CD4-positive, alpha-beta T cell treated with Interleukin-21 for 1 hour (primary cell): ENCODE measurements at regions not wholly inside any gene's neighbourhood (a gene's known extent, or its start where the extent isn't known, plus 50 kb on each side); places are given as distances from the start of the nearest gene placed in this dataset.
A peak's percentile ranks its signal among the peaks of the same experiment; 100 is the strongest.
"Not testable (repeated sequence)": the region's sequence is repeated elsewhere in the genome, so short reads cannot be mapped to it uniquely, and the experiment has no call there.

Experiments used
- DNase-seq: peaks from one replicate; pipeline ENCODE4 v3.0.0-alpha.2; 2020

GRCh38 chr5:54820346-54821134, 164.9 kb downstream of the ESM1 start:
- DNase-seq = no peak

GRCh38 chr5:54807421-54807820, 178.0 kb downstream of the ESM1 start:
- no peak for DNase-seq

GRCh38 chr5:54804521-54804920, 180.9 kb downstream of the ESM1 start:
- DNase-seq = no peak

- DNase-seq = no peak
Observed at GRCh38 chr5:54804086-54804485, 181.3 kb downstream of the ESM1 start.

GRCh38 chr5:54803471-54804011, 181.9 kb downstream of the ESM1 start:
- no peak for DNase-seq

- no peak for DNase-seq
Observed at GRCh38 chr5:54799645-54800044, 185.7 kb downstream of the ESM1 start.

- no peak for DNase-seq
Observed at GRCh38 chr5:54795777-54796176, 189.6 kb downstream of the ESM1 start.

- no peak for DNase-seq
Observed at GRCh38 chr5:54795284-54795683, 190.1 kb downstream of the ESM1 start.

GRCh38 chr5:54794135-54794975, 191.0 kb downstream of the ESM1 start:
- no peak for DNase-seq

- no peak for DNase-seq
Observed at GRCh38 chr5:54793468-54794134, 191.8 kb downstream of the ESM1 start.

- no peak for DNase-seq
Observed at GRCh38 chr5:54792611-54793404, 192.6 kb downstream of the ESM1 start.

- DNase-seq = not testable (repeated sequence)
Observed at GRCh38 chr5:54787910-54788309, 197.5 kb downstream of the ESM1 start.

- DNase-seq = peak; percentile 19
Observed at GRCh38 chr5:54785729-54786591, 199.4 kb downstream of the ESM1 start.

- DNase-seq = no peak
Observed at GRCh38 chr5:54778783-54779182, 206.6 kb downstream of the ESM1 start.

GRCh38 chr5:54775645-54776044, 209.7 kb downstream of the ESM1 start:
- no peak for DNase-seq

- DNase-seq = peak; percentile 25
Observed at GRCh38 chr5:54774281-54775170, 210.9 kb downstream of the ESM1 start.

GRCh38 chr5:54772684-54773083, 212.7 kb downstream of the ESM1 start:
- peak; percentile 11 for DNase-seq

GRCh38 chr5:54772231-54772630, 213.2 kb downstream of the ESM1 start:
- DNase-seq = no peak

- no peak for DNase-seq
Observed at GRCh38 chr5:54769746-54770145, 215.6 kb downstream of the ESM1 start.

- no peak for DNase-seq
Observed at GRCh38 chr5:54769072-54769471, 216.3 kb downstream of the ESM1 start.
